Hepatocyte (in vitro differentiated cells): ENCODE measurements at regions not wholly inside any gene's neighbourhood (a gene's known extent, or its start where the extent isn't known, plus 50 kb on each side); places are given as distances from the start of the nearest gene placed in this dataset.

Source experiments
- DNase-seq: peaks from one replicate; pipeline ENCODE4 v3.0.0-alpha.2; 2016; ENCODE audit warnings: low spot score
- H2AFZ ChIP-seq: fragments of 200-600 bp; sonication (generic); 2 replicates; pipeline ENCODE4 v1.6.0; 2016; ENCODE audit warnings: antibody characterized with exemption, mild to moderate bottlenecking
- H3K27ac ChIP-seq: fragments of 200-600 bp; sonication (generic); 2 replicates; pipeline ENCODE4 v1.5.1; 2016; ENCODE audit warnings: mild to moderate bottlenecking
- H3K27me3 ChIP-seq: fragments of 200-600 bp; sonication (generic); 2 replicates; pipeline ENCODE4 v1.6.1; 2016
- H3K36me3 ChIP-seq: fragments of 200-600 bp; sonication (generic); replicated peaks from 2 replicates; pipeline ENCODE4 v1.5.1; 2016; ENCODE audit warnings: low read depth; ENCODE audit not compliant: insufficient read depth
- H3K4me1 ChIP-seq: fragments of 200-600 bp; sonication (generic); 2 replicates; pipeline ENCODE4 v1.5.1; 2016; ENCODE audit warnings: mild to moderate bottlenecking, moderate library complexity; ENCODE audit not compliant: insufficient read depth
- H3K4me2 ChIP-seq: fragments of 200-600 bp; sonication (generic); 2 replicates; pipeline ENCODE4 v1.6.0; 2016
- H3K4me3 ChIP-seq: fragments of 200-600 bp; sonication (generic); 2 replicates; pipeline ENCODE4 v1.5.1; 2016; ENCODE audit warnings: mild to moderate bottlenecking
- H3K79me2 ChIP-seq: fragments of 200-600 bp; sonication (generic); 2 replicates; pipeline ENCODE4 v1.6.0; 2017; ENCODE audit warnings: mild to moderate bottlenecking
- H3K9me2 ChIP-seq: fragments of 200-600 bp; sonication (generic); replicated peaks from 2 replicates; pipeline ENCODE4 v1.6.0; 2017; ENCODE audit warnings: mild to moderate bottlenecking; ENCODE audit not compliant: insufficient read depth
- H3K9me3 ChIP-seq: fragments of 200-600 bp; sonication (generic); 2 replicates; pipeline ENCODE4 v1.5.1; 2016; ENCODE audit warnings: low read depth, mild to moderate bottlenecking
- H4K20me1 ChIP-seq: fragments of 200-600 bp; sonication (generic); 2 replicates; pipeline ENCODE4 v1.6.0; 2016; ENCODE audit warnings: mild to moderate bottlenecking; ENCODE audit not compliant: insufficient read depth, poor library complexity, severe bottlenecking
- EZH2 ChIP-seq: fragments of 200-600 bp; sonication (generic); IDR thresholded peaks from 2 replicates; pipeline ENCODE4 v1.6.1; 2016; ENCODE audit warnings: antibody characterized with exemption, mild to moderate bottlenecking, borderline replicate concordance
- EZH2phosphoT487 ChIP-seq: fragments of 200-600 bp; sonication (generic); IDR thresholded peaks from one replicate; pipeline ENCODE4 v1.6.1; 2018; ENCODE audit warnings: antibody characterized with exemption, mild to moderate bottlenecking, low read depth, moderate library complexity; ENCODE audit not compliant: unreplicated experiment, severe bottlenecking
- WGBS: methylation state at CpG from one replicate; pipeline ENCODE4 v1.1.6; 2016; ENCODE audit warnings: low lambda C conversion rate; ENCODE audit errors: missing lambda C conversion rate; 5-methylcytosine and 5-hydroxymethylcytosine counted together
- TF ChIP-seq, protein P1 (sequence below): fragments of 200-600 bp; sonication (generic); IDR thresholded peaks from 2 replicates; pipeline ENCODE4 v1.5.1; 2016; ENCODE audit warnings: antibody characterized with exemption, mild to moderate bottlenecking; ENCODE audit not compliant: poor library complexity

DNA sequence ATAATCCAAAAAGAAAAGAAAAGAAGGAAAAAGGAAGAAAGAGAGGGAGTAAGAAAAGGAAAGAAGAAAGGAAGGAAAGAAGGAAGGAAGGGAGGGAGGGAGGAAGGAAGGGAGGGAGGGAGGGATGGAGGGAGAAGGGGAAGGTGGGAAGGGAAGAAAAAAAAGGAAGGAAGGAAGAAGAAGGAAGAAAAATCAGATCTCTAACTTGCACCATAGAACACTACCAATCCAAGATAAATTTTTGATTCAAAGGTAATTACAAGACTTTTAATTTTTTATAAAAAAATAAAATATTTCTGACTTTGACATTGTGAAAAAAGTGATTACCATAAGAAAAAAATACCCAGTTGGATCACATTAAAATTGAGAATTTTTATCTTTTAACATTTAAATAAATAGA, 70.5 kb upstream of the NKAIN2 start:
- no peaks in the 10 kb centered on the region for H3K9me3 ChIP-seq
- no peaks in the 10 kb centered on the region for H4K20me1 ChIP-seq
- H3K9me2 ChIP-seq: no peaks in the 10 kb centered on the region
- no peaks in the 10 kb centered on the region for H3K36me3 ChIP-seq
- no peak overlapping the region for H3K4me3 ChIP-seq
- no peak overlapping the region for H3K27ac ChIP-seq
- no peak overlapping the region for H2AFZ ChIP-seq
- no peaks in the 10 kb centered on the region for H3K4me1 ChIP-seq
- H3K27me3 ChIP-seq: no peaks in the 10 kb centered on the region
- TF ChIP-seq EZH2phosphoT487 (no peak), EZH2 (no peak)
- TF ChIP-seq, protein P1, sequence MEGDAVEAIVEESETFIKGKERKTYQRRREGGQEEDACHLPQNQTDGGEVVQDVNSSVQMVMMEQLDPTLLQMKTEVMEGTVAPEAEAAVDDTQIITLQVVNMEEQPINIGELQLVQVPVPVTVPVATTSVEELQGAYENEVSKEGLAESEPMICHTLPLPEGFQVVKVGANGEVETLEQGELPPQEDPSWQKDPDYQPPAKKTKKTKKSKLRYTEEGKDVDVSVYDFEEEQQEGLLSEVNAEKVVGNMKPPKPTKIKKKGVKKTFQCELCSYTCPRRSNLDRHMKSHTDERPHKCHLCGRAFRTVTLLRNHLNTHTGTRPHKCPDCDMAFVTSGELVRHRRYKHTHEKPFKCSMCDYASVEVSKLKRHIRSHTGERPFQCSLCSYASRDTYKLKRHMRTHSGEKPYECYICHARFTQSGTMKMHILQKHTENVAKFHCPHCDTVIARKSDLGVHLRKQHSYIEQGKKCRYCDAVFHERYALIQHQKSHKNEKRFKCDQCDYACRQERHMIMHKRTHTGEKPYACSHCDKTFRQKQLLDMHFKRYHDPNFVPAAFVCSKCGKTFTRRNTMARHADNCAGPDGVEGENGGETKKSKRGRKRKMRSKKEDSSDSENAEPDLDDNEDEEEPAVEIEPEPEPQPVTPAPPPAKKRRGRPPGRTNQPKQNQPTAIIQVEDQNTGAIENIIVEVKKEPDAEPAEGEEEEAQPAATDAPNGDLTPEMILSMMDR: no peak
- no peaks in the 10 kb centered on the region for H3K79me2 ChIP-seq
- no peak for DNase-seq
- no peak overlapping the region for H3K4me2 ChIP-seq

DNA sequence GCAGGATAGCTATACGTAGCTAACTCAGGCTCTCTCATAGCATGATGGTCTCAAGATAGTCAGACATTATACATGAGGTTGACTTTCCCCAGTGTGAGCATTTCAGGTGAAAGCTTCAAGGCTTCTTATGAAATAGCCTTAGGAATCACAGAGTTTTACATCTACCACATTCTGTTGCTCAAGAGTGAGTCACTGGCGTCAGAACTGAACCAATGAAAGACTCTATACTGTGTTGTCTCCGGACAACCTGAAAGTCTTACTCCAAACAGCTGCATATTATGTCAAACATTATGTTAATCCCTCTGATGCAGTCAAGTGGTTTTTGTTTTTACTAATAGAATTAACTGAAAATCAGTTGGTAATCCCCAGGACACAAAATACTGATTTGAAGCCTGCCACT, 79.8 kb upstream of the TRDN start:
- H4K20me1 ChIP-seq: no peaks in the 10 kb centered on the region
- no peaks in the 10 kb centered on the region for H3K36me3 ChIP-seq
- H3K27me3 ChIP-seq: no peaks in the 10 kb centered on the region
- H3K9me3 ChIP-seq: no peaks in the 10 kb centered on the region
- no peak overlapping the region for H3K4me2 ChIP-seq
- DNase-seq: no peak
- no peak overlapping the region for H2AFZ ChIP-seq
- no peak overlapping the region for H3K4me3 ChIP-seq
- TF ChIP-seq EZH2phosphoT487 (no peak), EZH2 (no peak)
- TF ChIP-seq, protein P1: no peak
- WGBS: 71% methylated on average over 3 of the region's 3 CpGs
- no peaks in the 10 kb centered on the region for H3K4me1 ChIP-seq
- H3K79me2 ChIP-seq: no peaks in the 10 kb centered on the region
- no peak overlapping the region for H3K27ac ChIP-seq
- H3K9me2 ChIP-seq: no peaks in the 10 kb centered on the region

DNA sequence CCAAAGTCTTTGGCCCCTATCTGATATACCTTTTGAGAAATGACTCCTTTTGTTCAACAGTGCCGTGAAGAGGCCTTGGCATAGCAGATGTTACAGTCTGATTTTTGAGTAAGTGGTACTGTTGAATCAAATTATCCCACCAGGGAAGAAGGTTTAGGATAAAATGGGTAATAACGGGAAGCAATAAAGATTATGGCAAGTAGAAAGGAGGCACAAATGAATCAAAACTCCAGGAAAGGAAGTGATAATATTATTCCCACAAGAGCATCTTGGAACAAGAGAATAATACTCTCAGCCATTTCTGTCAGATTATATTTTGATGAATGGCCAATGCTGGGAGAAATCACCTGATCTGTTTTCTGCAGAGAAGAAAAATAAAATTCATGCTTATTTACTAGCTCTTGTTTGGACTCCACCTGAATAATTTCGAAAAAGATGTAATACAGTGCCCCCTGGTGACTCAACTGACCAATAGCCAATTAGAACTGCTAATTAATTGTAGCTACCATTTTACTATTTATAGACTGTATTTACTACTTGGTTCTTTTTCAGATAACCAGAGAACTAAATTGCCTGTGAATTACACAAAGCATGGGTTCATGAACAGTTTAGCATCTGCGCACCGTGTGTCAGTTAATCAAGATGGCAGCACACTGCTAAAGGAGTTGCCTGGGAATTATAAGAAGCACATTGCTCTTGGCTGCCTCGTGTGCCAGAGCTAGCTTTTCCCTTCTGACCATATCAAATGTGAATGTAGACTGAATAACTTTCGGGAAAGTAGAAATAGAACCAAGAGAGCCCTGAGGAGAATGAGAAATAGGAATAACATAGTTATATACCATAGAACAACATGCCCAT, 78.5 kb upstream of the TRDN start:
- no peaks in the 10 kb centered on the region for H3K79me2 ChIP-seq
- no peaks in the 10 kb centered on the region for H4K20me1 ChIP-seq
- H3K9me2 ChIP-seq: no peaks in the 10 kb centered on the region
- DNase-seq: peak; percentile 49
- no peaks in the 10 kb centered on the region for H3K36me3 ChIP-seq
- no peak overlapping the region for H2AFZ ChIP-seq
- H3K4me1 ChIP-seq: no peaks in the 10 kb centered on the region
- H3K9me3 ChIP-seq: no peaks in the 10 kb centered on the region
- H3K27me3 ChIP-seq: no peaks in the 10 kb centered on the region
- TF ChIP-seq EZH2phosphoT487: no peak
- TF ChIP-seq, protein P1: peak; percentile 73
- no peak overlapping the region for H3K4me2 ChIP-seq
- H3K4me3 ChIP-seq: no peak overlapping the region
- no peak overlapping the region for H3K27ac ChIP-seq
- 70% methylated on average over 7 of the region's 7 CpGs for WGBS
